Tongue (tissue), 1 donor: ENCODE measurements at regions not wholly inside any gene's neighbourhood (a gene's known extent, or its start where the extent isn't known, plus 50 kb on each side); places are given as distances from the start of the nearest gene placed in this dataset.
A peak's percentile ranks its signal among the peaks of the same experiment; 100 is the strongest.
"Not testable (repeated sequence)": the region's sequence is repeated elsewhere in the genome, so short reads cannot be mapped to it uniquely, and the experiment has no call there.

Source experiments
- DNase-seq: peaks from one replicate; pipeline ENCODE4 v3.0.0-alpha.2; 2015

GRCh38 chr14:55807053-55807880 is 227.3 kb downstream of the KTN1 start:
- DNase-seq = peak; percentile 80

DNA sequence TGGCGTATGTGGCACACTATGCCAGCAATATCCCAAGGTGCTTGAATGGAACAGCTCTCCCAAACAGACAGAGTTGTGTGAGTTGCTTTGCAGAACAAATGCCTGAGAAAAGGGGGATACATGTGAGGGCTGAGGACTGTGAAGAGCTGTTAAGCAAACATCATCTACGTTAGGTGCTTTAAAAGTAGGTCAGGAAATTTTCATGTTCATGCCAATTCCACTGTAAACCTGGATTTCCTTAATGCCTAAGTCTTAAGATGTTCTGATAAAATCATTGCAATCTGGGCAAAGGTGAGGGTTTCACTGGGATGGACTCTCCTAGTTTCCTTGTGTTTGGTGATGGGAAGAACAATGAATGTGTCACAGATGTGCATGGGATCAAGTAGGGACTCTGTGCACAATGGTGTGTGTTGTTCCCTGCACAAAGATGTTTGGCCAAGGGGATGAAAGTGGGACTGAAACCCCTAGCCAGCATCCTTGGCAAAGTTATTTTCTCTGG is 227.9 kb downstream of the KTN1 start:
- no peak for DNase-seq

DNA sequence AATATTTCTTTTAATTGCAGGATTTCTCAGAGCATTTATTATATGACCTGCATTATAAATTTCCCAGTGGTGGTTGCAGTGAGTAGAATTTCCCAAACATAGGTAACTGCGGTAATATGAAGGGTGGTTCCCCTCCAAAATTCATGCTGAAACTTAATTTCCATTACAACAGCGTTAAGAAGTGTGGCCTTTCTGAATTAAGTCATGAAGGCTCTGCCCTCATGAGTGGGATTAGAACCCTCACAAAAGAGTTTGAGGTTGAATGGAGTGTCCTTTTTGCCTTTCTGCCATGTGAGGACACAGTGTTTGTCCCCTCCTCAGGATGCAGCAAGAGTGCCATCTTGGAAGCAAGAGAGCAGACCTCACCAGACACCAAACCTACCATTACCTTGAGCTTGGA is 233.6 kb downstream of the KTN1 start:
- no peak for DNase-seq

DNA sequence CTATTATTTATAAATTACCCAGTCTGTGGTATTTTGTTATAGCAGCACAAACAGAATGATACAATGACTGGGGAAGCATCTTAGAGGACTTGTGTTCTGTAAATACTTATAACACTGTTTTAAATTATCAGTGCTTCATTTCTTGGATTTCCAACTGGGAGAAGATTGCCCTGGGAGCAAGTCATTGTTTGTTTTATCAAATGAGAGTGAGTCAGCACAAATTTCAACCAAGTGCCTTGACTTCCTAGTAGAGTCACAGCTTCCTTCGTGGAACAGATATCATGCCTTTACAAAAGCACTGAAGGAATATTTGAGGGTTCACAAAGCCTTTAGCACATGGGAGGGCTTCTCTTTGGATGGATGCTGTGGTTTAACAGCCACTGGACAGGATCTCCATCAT is 234.1 kb downstream of the KTN1 start:
- no peak for DNase-seq

DNA sequence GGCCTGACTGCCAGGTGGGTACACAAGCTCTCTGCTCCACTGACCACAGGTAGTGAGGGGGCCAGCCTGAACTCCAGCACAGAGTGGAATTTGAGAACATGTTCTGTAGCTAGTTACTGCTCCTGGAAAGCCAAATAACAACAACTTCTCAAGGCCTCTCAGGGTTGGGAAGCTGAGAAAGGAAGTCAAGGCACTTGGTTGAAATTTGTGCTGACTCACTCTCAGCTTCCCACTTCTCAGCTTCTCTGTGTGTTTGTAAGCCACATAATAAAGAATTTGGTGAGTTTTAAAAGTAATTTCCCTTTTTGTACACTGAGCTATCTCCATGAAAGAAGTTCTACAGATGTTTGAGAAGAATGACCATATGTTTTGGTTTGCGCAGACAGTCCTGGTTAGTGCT is 234.9 kb downstream of the KTN1 start:
- DNase-seq = no peak

DNA sequence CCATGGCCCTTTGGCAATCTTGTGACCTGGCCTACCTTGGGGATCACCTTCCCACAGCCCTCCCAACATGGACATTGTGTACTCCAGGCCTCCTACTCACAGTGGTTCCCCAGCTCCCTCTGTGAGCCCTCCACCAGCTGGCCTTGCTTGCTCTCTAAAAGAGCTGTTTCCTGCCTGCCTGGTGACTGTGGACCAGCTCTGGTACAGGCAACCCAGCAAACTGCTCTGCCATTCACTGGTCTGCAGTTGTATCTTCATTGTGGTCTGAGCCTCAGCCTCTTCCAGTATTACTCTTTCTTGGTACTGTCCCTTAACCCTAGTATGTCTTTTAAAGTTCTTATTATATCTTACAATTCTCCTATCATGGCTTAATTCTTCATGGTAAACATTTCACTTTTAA is 236.2 kb downstream of the KTN1 start:
- no peak for DNase-seq

DNA sequence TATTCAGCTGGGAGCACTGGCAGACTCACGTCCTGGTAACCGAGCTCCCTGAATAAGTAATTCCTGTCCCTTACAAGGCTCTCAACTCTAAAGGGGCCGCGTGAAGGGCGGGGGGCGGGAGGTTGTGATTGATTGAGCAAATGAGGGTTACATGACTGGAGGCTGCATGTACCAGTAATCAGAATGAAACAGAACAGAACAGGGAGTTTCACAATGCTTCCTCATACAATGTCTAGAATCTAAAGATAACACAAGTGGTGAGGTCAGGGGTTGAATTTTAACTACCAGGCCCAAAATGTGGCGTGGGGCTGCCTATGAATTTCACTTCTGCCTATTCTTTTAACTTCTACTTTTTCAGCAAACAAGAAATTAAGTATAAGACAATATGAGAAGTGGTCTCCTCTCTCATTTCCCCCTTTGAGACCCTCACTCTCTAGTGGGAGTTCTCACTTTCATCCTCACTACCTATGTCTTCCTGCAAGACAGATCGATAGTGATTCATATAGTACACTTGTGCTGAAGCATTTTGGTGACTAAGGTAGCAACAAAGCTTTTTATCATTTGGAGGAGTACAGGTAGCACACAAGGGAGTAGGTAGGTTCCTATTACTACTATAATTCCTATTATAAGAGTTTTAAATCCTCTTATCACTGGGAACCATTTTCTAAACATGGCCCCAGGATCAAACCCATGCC is 239.8 kb downstream of the KTN1 start:
- no peak for DNase-seq

- DNase-seq = no peak
Measured at GRCh38 chr14:55822906-55823305, 242.9 kb downstream of the KTN1 start.

- no peak for DNase-seq
Measured at GRCh38 chr14:55832122-55832911, 252.3 kb downstream of the KTN1 start.

GRCh38 chr14:55832974-55833373 is 253.0 kb downstream of the KTN1 start:
- no peak for DNase-seq

DNA sequence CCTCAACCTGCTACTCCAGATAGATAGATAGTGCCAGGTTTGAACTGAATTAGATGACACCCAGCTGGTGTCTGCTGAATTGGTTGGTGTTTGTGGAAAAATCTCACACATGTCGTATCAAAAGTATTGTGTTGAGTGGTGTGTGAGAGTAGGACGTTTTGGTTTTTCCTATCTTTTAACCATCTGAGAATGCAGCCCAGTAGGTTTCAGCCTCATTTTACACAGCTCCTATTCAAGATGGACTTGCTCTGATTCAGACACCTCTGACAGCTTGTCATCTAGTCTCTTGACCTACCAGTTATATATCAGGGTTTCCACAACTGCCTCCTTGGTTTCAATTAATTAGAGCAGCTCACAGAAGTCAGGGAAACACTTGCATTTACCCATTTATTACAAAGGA is 254.4 kb downstream of the KTN1 start:
- DNase-seq = no peak

- no peak for DNase-seq
Measured at GRCh38 chr14:55835985-55836384, 256.0 kb downstream of the KTN1 start.

GRCh38 chr14:55837467-55837866 is 257.5 kb downstream of the KTN1 start:
- DNase-seq = no peak

DNA sequence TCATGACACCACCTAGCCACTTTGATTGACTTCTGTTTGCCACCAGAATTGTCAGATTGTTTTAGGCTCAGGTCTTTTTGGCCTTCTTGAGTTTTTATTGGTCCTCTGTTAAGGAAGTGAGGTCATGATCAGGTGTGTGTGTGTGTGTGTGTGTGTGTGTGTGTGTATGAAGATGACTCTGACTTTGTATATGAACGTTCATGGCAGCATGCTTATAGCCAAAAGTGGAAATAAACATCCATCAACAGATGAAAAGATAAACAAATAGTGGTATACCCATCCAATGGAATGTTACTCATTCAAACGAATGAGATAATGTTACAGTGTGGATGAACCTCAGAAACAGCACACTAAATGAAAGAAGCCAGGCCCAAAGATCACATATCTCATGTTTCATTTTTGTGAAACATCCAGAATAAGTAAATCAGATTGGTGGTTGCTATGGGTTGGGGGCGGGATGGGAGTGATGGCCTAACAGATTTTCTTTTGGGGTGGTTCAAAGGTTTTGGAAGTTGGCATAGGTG is 258.6 kb downstream of the KTN1 start:
- no peak for DNase-seq

GRCh38 chr14:55839301-55839947 is 259.4 kb downstream of the KTN1 start:
- not testable (repeated sequence) for DNase-seq

DNA sequence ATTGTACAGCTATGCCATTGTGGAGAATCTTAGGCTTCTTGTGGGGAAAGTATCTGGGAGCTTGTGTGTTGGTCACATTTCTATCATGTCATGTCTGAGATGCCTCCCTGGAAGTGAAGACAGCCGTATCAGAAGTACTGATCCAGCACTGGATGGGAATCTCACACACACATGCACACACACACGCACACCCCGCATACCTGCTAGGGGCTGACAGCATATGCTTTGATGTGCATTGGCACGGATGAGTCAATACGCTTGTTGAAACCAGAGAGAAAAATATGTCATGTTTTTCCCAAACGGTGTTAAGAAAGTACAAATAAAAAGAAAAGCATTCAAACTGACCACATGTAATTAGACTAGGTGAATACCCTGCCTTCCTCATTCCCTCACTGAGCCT is 260.8 kb downstream of the KTN1 start:
- DNase-seq = no peak

DNA sequence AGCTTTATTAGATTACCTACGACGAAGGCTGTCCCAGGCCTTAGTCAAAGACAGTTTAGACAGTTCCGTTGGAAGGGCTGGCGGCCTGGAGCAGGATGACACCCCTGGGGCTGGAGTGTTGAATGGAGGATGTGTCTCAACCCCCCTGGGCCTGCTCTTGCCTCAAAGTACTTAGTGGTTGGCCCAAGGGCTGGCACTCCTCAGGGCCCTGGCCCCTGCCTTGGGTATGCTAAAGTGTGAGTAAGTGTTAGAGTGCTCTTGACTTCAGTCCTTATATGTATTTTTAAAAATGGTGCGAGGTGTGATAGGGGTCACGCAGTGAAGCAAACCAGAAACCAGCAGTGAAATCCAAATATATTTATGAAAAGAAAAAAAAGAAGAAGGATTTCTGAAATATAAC is 261.6 kb downstream of the KTN1 start:
- DNase-seq = no peak

- no peak for DNase-seq
Measured at GRCh38 chr14:55843718-55844403, 263.9 kb downstream of the KTN1 start.

DNA sequence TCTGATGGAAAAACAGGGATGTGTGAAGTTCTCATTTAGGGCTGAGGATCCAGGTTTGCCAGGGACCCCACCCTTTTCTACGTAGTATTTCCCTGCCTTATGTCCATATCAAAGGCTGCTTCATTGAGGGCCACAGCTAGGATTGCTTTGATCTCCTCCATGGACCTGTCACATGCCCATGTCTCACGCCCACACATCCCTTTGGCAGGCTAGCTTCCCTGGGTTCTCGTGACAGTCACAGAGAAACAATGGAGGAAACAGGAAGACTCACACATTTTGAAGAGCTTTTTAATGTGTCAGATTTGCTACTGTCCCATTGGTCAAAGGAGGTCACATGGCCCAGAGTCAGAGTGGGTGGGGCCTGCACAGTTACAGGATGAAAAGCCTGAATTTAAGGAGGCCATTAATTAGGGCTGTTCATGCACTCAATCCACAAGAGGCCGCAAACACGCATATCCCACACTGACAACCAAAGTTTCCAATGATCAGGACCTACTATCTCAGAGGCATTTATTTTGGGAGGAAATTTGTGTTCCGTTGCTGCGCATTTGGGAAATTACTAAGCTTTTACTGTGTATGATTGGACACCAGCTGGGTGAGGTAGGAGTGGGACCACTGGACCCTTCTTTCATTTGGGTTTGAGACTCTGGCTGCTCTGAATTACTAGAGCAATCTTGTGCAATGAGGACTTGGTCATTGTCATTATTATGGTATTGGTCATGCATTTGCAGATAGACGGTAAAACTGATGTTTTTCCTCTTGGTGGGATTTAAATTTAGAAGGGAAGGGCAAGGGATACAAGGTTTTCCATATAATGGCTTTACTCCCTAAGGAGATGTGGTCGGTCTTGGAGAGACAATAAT is 266.2 kb downstream of the KTN1 start:
- no peak for DNase-seq

DNA sequence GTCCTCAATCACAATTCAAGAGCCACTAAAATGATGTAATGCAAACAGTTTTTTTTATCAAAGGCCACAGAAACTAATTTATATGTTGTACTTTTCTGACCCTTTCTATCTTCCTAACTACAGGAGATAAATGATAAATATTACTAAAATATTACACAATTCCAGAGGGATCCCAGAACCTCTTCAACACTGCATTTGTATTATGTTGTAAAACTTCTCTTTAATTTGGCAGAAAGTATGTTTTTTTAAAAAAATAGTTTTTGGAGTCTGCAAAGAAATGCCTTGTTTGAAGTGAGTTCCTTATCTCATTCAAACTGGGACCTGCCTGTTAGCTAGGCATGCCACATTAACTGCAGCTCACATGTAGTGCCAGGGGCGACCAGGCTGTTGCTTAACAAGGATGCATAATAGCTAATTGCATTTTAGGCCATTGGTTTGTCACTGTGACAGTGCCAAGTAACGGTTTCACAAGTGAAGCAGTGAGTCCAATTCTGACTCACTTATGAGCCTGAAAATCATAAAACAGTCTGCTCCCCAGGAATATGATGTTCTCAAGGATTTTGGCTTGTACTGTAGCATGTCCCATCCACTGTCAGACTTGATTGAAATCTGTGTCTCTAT is 266.9 kb downstream of the KTN1 start:
- DNase-seq = peak; percentile 22
